Liver (tissue), 3 donors: ENCODE measurements at regions not wholly inside any gene's neighbourhood (a gene's known extent, or its start where the extent isn't known, plus 50 kb on each side); places are given as distances from the start of the nearest gene placed in this dataset.

Experiments used
- NR2F2 ChIP-seq: IDR thresholded peaks from 2 replicates; pipeline ENCODE4 v1.6.1; 2016; ENCODE audit warnings: antibody characterized with exemption
- RAD21 ChIP-seq, 2 donors: IDR thresholded peaks; 2 replicates each; pipeline ENCODE4 v1.6.1; 2016; ENCODE audit warnings: antibody characterized with exemption in 2 of 2, mild to moderate bottlenecking in 2 of 2
- TAF1 ChIP-seq: conservative IDR thresholded peaks from 2 replicates; pipeline ENCODE4 v1.6.1; 2016; ENCODE audit warnings: antibody characterized with exemption, mild to moderate bottlenecking
- YY1 ChIP-seq: IDR thresholded peaks from 2 replicates; pipeline ENCODE4 v1.6.1; 2016; ENCODE audit warnings: antibody characterized with exemption, mild to moderate bottlenecking
- TF ChIP-seq, protein P1 (sequence below): fragments of 150-350 bp; IDR thresholded peaks from 2 replicates; pipeline ENCODE4 v1.5.1; 2017; ENCODE audit warnings: improper control_type of control experiment, low read depth, low read length; ENCODE audit not compliant: missing input control
- TF ChIP-seq, protein P2 (sequence below): IDR thresholded peaks from 2 replicates; pipeline ENCODE4 v1.6.1; 2016; ENCODE audit warnings: antibody characterized with exemption
- TF ChIP-seq, protein P3 (sequence below): IDR thresholded peaks from 2 replicates; pipeline ENCODE4 v1.6.1; 2016; ENCODE audit warnings: antibody characterized with exemption
- TF ChIP-seq, protein P4 (sequence below): IDR thresholded peaks from 2 replicates; pipeline ENCODE4 v1.6.1; 2016; ENCODE audit warnings: antibody characterized with exemption, mild to moderate bottlenecking
- donor health status: healthy.
- donor health status: healthy.

DNA sequence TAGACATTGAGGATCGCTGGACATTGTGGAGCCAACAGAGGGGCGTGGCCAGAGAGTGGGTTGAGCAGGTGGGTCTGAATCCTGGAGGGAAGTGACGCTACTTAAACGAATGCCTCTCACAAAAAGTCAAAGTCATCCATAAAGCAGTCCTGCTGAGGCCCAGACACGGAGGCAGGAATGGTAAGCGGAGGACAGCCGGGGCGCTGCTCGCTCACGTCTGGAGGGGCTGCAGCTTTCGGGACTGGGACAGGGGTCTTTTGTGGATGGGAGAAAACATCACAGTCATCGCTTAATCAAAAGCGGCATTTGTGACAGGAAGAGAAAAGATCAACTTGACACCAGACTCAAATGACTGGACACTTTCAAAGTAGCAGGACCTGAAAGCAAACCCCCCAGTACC is 88.4 kb downstream of the PTGR3 start:
- TF ChIP-seq, protein P1, sequence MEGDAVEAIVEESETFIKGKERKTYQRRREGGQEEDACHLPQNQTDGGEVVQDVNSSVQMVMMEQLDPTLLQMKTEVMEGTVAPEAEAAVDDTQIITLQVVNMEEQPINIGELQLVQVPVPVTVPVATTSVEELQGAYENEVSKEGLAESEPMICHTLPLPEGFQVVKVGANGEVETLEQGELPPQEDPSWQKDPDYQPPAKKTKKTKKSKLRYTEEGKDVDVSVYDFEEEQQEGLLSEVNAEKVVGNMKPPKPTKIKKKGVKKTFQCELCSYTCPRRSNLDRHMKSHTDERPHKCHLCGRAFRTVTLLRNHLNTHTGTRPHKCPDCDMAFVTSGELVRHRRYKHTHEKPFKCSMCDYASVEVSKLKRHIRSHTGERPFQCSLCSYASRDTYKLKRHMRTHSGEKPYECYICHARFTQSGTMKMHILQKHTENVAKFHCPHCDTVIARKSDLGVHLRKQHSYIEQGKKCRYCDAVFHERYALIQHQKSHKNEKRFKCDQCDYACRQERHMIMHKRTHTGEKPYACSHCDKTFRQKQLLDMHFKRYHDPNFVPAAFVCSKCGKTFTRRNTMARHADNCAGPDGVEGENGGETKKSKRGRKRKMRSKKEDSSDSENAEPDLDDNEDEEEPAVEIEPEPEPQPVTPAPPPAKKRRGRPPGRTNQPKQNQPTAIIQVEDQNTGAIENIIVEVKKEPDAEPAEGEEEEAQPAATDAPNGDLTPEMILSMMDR: no peak
- TF ChIP-seq, protein P2, sequence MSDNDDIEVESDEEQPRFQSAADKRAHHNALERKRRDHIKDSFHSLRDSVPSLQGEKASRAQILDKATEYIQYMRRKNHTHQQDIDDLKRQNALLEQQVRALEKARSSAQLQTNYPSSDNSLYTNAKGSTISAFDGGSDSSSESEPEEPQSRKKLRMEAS: no peak
- no peak for TF ChIP-seq YY1
- TF ChIP-seq, protein P3, sequence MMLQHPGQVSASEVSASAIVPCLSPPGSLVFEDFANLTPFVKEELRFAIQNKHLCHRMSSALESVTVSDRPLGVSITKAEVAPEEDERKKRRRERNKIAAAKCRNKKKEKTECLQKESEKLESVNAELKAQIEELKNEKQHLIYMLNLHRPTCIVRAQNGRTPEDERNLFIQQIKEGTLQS: no peak
- TF ChIP-seq NR2F2: no peak
- TF ChIP-seq RAD21 (IDR thresholded peaks at IDR 0.05): no peak
- no peak for TF ChIP-seq TAF1
- TF ChIP-seq, protein P4, sequence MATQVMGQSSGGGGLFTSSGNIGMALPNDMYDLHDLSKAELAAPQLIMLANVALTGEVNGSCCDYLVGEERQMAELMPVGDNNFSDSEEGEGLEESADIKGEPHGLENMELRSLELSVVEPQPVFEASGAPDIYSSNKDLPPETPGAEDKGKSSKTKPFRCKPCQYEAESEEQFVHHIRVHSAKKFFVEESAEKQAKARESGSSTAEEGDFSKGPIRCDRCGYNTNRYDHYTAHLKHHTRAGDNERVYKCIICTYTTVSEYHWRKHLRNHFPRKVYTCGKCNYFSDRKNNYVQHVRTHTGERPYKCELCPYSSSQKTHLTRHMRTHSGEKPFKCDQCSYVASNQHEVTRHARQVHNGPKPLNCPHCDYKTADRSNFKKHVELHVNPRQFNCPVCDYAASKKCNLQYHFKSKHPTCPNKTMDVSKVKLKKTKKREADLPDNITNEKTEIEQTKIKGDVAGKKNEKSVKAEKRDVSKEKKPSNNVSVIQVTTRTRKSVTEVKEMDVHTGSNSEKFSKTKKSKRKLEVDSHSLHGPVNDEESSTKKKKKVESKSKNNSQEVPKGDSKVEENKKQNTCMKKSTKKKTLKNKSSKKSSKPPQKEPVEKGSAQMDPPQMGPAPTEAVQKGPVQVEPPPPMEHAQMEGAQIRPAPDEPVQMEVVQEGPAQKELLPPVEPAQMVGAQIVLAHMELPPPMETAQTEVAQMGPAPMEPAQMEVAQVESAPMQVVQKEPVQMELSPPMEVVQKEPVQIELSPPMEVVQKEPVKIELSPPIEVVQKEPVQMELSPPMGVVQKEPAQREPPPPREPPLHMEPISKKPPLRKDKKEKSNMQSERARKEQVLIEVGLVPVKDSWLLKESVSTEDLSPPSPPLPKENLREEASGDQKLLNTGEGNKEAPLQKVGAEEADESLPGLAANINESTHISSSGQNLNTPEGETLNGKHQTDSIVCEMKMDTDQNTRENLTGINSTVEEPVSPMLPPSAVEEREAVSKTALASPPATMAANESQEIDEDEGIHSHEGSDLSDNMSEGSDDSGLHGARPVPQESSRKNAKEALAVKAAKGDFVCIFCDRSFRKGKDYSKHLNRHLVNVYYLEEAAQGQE: no peak
